Neural cell (in vitro differentiated cells): ENCODE measurements at regions not wholly inside any gene's neighbourhood (a gene's known extent, or its start where the extent isn't known, plus 50 kb on each side); places are given as distances from the start of the nearest gene placed in this dataset.

Experiments used
- TF ChIP-seq, protein P1 (sequence below): fragments of 450-650 bp; IDR thresholded peaks from 2 replicates; pipeline ENCODE4 v1.5.1; 2014; ENCODE audit warnings: antibody characterized with exemption, mild to moderate bottlenecking, moderate library complexity; ENCODE audit not compliant: poor library complexity, severe bottlenecking
- TF ChIP-seq, protein P2 (sequence below): IDR thresholded peaks from 2 replicates; pipeline ENCODE4 v1.6.1; 2012; ENCODE audit warnings: borderline replicate concordance

DNA sequence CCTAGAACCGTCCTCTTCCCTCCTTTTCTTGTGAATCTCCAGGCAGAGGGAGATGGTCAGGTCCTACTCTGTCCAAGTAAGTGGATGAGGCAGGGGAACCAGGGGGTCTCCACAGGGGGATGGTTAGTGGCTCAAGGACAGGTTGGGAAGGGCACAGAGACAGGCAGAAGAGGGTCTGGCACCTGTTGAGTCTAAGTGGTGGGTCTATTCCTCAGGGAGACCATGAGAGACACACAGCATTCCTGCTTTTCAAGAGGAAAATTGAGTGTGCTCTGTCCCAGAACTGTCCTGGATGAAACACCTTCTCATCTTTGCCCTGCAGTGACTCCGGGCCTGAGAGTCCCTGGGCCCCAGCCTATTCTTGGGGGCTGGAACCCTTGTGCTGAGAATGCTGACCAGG, 184.8 kb upstream of the GALNT17 start:
- TF ChIP-seq, protein P1, sequence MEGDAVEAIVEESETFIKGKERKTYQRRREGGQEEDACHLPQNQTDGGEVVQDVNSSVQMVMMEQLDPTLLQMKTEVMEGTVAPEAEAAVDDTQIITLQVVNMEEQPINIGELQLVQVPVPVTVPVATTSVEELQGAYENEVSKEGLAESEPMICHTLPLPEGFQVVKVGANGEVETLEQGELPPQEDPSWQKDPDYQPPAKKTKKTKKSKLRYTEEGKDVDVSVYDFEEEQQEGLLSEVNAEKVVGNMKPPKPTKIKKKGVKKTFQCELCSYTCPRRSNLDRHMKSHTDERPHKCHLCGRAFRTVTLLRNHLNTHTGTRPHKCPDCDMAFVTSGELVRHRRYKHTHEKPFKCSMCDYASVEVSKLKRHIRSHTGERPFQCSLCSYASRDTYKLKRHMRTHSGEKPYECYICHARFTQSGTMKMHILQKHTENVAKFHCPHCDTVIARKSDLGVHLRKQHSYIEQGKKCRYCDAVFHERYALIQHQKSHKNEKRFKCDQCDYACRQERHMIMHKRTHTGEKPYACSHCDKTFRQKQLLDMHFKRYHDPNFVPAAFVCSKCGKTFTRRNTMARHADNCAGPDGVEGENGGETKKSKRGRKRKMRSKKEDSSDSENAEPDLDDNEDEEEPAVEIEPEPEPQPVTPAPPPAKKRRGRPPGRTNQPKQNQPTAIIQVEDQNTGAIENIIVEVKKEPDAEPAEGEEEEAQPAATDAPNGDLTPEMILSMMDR, result no peak
- TF ChIP-seq, protein P2, sequence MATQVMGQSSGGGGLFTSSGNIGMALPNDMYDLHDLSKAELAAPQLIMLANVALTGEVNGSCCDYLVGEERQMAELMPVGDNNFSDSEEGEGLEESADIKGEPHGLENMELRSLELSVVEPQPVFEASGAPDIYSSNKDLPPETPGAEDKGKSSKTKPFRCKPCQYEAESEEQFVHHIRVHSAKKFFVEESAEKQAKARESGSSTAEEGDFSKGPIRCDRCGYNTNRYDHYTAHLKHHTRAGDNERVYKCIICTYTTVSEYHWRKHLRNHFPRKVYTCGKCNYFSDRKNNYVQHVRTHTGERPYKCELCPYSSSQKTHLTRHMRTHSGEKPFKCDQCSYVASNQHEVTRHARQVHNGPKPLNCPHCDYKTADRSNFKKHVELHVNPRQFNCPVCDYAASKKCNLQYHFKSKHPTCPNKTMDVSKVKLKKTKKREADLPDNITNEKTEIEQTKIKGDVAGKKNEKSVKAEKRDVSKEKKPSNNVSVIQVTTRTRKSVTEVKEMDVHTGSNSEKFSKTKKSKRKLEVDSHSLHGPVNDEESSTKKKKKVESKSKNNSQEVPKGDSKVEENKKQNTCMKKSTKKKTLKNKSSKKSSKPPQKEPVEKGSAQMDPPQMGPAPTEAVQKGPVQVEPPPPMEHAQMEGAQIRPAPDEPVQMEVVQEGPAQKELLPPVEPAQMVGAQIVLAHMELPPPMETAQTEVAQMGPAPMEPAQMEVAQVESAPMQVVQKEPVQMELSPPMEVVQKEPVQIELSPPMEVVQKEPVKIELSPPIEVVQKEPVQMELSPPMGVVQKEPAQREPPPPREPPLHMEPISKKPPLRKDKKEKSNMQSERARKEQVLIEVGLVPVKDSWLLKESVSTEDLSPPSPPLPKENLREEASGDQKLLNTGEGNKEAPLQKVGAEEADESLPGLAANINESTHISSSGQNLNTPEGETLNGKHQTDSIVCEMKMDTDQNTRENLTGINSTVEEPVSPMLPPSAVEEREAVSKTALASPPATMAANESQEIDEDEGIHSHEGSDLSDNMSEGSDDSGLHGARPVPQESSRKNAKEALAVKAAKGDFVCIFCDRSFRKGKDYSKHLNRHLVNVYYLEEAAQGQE, result no peak
